SU-DHL-6 (cell line): ENCODE measurements at regions not wholly inside any gene's neighbourhood (a gene's known extent, or its start where the extent isn't known, plus 50 kb on each side); places are given as distances from the start of the nearest gene placed in this dataset.

Experiments
- EZH2phosphoT487 ChIP-seq: fragments of 200-600 bp; sonication (generic), shearing (Covaris generic); conservative IDR thresholded peaks from 2 replicates; pipeline ENCODE4 v1.6.1; 2018; ENCODE audit warnings: mild to moderate bottlenecking, antibody characterized with exemption, low read length, moderate library complexity, mixed read lengths
- TF ChIP-seq, protein P1 (sequence below): fragments of 200-600 bp; sonication (generic); IDR thresholded peaks from one replicate; pipeline ENCODE4 v1.5.1; 2017; ENCODE audit warnings: antibody characterized with exemption, mild to moderate bottlenecking, low read length, moderate library complexity; ENCODE audit not compliant: insufficient read depth, poor library complexity, severe bottlenecking

GRCh38 chr14:106547735-106548434 is 1021.5 kb downstream of the TMEM121 start:
- TF ChIP-seq, protein P1, sequence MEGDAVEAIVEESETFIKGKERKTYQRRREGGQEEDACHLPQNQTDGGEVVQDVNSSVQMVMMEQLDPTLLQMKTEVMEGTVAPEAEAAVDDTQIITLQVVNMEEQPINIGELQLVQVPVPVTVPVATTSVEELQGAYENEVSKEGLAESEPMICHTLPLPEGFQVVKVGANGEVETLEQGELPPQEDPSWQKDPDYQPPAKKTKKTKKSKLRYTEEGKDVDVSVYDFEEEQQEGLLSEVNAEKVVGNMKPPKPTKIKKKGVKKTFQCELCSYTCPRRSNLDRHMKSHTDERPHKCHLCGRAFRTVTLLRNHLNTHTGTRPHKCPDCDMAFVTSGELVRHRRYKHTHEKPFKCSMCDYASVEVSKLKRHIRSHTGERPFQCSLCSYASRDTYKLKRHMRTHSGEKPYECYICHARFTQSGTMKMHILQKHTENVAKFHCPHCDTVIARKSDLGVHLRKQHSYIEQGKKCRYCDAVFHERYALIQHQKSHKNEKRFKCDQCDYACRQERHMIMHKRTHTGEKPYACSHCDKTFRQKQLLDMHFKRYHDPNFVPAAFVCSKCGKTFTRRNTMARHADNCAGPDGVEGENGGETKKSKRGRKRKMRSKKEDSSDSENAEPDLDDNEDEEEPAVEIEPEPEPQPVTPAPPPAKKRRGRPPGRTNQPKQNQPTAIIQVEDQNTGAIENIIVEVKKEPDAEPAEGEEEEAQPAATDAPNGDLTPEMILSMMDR, result no peak
- no peak for TF ChIP-seq EZH2phosphoT487
